ENCODE measurements at regions not wholly inside any gene's neighbourhood (a gene's known extent, or its start where the extent isn't known, plus 50 kb on each side); places are given as distances from the start of the nearest gene placed in this dataset.
A peak's percentile ranks its signal among the peaks of the same experiment; 100 is the strongest.

- no peak for DNase-seq
Measured at GRCh38 chr17:77637818-77638575, 320.5 kb upstream of the TNRC6C start.

GRCh38 chr17:77640252-77640651, 318.3 kb upstream of the TNRC6C start:
- no peak for DNase-seq

- DNase-seq: no peak
Measured at GRCh38 chr17:77640916-77641605, 317.4 kb upstream of the TNRC6C start.

GRCh38 chr17:77641718-77642117, 316.8 kb upstream of the TNRC6C start:
- DNase-seq: no peak

- DNase-seq: peak; percentile 2
Measured at GRCh38 chr17:77644181-77645071, 314.1 kb upstream of the TNRC6C start.

GRCh38 chr17:77645072-77646045, 313.1 kb upstream of the TNRC6C start:
- DNase-seq: no peak

- DNase-seq: no peak
Measured at GRCh38 chr17:77646046-77646430, 312.5 kb upstream of the TNRC6C start.

GRCh38 chr17:77647531-77647930, 311.0 kb upstream of the TNRC6C start:
- no peak for DNase-seq

GRCh38 chr17:77649717-77650211, 308.7 kb upstream of the TNRC6C start:
- DNase-seq: no peak

GRCh38 chr17:77651988-77652387, 306.5 kb upstream of the TNRC6C start:
- DNase-seq: no peak

- DNase-seq: no peak
Measured at GRCh38 chr17:77654296-77654695, 304.2 kb upstream of the TNRC6C start.

- DNase-seq: no peak
Measured at GRCh38 chr17:77654850-77655249, 303.7 kb upstream of the TNRC6C start.

GRCh38 chr17:77656054-77656453, 302.4 kb upstream of the TNRC6C start:
- no peak for DNase-seq

GRCh38 chr17:77657839-77658238, 300.7 kb upstream of the TNRC6C start:
- no peak for DNase-seq

GRCh38 chr17:77660524-77660923, 298.0 kb upstream of the TNRC6C start:
- no peak for DNase-seq

GRCh38 chr17:77662833-77663232, 295.7 kb upstream of the TNRC6C start:
- DNase-seq: no peak

- DNase-seq: no peak
Measured at GRCh38 chr17:77664097-77664729, 294.3 kb upstream of the TNRC6C start.

GRCh38 chr17:77665833-77666232, 292.7 kb upstream of the TNRC6C start:
- DNase-seq: no peak

- DNase-seq: no peak
Measured at GRCh38 chr17:77666462-77666861, 292.0 kb upstream of the TNRC6C start.

GRCh38 chr17:77666881-77667395, 291.6 kb upstream of the TNRC6C start:
- no peak for DNase-seq

GRCh38 chr17:77667478-77667877, 291.0 kb upstream of the TNRC6C start:
- DNase-seq: no peak

All from NCI-H2029 (cell line).